ENCODE measurements at regions not wholly inside any gene's neighbourhood (a gene's known extent, or its start where the extent isn't known, plus 50 kb on each side); places are given as distances from the start of the nearest gene placed in this dataset.

GRCh38 chr5:36393656-36394428 is 92.1 kb upstream of the RANBP3L start:
- TF ChIP-seq POLR2AphosphoS5 (IDR thresholded peaks at IDR 0.05) (no peak), EP300 (IDR thresholded peaks at IDR 0.05) (no peak), POLR2A (IDR thresholded peaks at IDR 0.05) (no peak)
- TF ChIP-seq, protein P1, sequence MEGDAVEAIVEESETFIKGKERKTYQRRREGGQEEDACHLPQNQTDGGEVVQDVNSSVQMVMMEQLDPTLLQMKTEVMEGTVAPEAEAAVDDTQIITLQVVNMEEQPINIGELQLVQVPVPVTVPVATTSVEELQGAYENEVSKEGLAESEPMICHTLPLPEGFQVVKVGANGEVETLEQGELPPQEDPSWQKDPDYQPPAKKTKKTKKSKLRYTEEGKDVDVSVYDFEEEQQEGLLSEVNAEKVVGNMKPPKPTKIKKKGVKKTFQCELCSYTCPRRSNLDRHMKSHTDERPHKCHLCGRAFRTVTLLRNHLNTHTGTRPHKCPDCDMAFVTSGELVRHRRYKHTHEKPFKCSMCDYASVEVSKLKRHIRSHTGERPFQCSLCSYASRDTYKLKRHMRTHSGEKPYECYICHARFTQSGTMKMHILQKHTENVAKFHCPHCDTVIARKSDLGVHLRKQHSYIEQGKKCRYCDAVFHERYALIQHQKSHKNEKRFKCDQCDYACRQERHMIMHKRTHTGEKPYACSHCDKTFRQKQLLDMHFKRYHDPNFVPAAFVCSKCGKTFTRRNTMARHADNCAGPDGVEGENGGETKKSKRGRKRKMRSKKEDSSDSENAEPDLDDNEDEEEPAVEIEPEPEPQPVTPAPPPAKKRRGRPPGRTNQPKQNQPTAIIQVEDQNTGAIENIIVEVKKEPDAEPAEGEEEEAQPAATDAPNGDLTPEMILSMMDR (IDR thresholded peaks at IDR 0.05), result no peak

Data from stomach (tissue), 4 donors.